Nucleus accumbens (tissue), 56 donors: ENCODE measurements at regions not wholly inside any gene's neighbourhood (a gene's known extent, or its start where the extent isn't known, plus 50 kb on each side); places are given as distances from the start of the nearest gene placed in this dataset.

Experiments
- DNase-seq, 56 donors: peaks; one replicate each; lab custom pipeline; 2025; lab: John Stamatoyannopoulos, UW

DNA sequence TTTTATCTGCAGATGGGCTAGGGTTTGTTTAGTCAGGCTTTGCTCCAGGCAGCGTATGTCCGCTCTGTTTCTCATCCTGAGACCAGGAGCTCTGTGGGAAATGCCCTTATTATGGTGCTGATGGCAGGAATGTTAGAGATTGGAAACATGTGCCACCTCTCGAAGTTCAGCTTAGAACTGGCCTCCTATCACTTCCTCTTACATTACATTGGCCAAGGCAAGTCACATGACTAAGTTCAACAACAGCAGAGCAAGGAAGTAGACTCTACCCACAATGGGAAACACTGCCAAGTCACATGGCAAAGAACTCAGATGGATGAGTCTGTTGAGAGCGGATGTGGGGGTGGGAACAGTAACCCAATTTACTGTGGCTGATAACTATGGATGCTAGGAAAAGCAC is 161.9 kb upstream of the WSCD2 start:
- no peak for DNase-seq

DNA sequence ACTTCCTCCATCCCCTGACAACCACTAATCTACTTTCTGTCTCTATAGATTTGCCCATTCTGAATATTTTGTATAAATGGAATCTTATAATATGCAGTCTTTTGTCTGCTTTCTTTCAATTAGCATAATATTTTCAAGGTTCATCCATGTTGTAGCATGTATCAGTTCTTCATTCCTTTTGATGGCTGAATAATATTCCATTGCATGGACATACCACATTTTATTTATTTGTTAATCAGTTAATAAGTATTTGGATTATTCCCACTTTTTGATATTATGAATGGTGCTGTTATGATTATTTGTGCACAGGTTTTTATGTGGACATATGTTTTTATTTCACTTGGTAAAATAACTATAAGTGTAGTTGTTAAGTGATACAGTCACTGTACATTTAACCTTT is 155.1 kb upstream of the WSCD2 start:
- no peak for DNase-seq

DNA sequence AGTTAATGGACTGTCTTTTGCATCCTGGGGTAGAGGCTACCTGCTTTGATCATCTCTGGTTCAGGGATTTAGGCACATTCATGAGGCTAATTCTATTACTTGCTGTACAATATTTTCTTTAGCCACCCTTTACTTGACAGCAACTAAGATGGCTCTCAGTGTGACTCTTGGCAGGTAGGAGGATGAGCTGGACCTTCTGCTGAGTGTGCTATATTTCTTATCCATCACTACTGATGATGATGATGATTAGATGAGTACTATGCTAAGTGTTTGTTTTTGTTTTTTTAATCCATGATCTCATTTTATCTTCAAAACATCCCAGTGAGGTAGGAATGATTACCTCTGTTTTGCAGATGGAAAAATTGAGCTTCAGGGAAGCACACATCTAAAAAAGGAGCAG is 152.8 kb upstream of the WSCD2 start:
- no peak for DNase-seq

DNA sequence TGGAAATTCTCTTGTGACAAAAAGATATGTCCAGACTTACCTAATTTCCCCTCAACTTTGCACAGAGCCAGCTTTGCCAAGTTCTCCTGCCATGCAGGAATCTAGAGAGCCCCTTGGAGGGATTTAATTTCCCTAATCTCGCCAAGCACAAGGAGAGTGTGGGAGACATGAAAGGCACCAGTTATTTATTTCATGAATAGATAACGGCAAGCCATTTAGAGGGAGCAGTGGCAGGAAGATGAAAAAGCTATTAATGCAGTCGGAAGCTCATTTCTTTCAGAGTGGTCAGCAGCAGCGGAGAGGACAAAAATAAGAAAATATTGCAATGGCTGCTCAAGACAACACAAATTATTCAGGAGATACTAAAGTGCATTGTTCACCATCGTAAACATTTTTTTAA is 150.9 kb upstream of the WSCD2 start:
- DNase-seq = no peak

DNA sequence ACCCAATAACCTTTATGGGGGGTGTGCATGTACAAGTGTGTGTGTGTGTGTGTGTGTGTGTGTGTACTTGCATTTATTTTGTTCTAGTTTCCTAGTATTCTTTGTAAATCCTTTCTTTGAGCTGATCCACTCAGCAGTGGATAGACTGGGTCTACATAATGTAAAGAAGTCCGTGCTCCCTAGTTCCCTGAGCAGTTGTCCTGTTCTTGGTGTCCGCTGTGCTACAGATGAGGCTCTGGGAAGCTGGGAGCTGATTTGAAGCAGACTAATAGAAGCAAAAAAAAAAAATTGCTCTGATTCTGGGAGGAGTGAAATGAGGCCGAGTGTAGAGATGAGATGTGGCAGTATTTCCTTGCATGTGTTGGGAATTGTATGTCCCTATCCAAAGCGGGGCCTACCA is 150.4 kb upstream of the WSCD2 start:
- no peak for DNase-seq

DNA sequence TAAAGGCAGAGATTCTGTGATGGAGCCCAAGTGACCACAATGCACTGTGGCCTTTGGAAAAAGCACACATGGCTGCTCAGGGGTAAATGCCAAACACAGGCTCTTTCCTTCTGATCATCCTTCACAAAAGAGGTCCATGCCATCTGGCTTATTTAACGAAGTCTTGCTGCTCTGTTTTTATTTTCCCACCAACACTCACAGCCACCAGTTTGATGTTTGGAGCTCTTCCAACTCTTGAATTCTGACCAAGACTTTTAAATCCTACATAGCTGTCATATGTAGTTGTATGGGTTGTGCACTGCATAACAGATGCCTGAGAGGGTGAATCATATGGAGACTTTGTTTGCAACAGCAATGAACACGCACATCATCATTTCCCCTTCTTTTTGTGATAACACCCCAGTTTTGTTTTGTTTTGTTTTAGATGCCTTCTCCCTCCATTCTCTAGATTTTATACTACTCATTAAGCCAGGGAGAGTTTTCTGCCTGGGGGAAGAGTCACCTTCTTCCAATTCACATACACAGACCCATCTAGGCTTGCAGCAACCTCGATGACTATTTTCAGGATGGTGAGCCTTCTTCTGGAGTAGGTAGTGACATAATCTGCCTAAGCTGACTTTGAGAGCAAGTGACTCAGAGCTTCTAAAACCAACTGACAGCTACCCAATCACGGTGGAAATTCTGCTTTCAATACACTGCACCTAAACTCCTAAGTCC is 145.2 kb upstream of the WSCD2 start:
- DNase-seq = peak in 2 of 56 donors; percentile 2 to 6

DNA sequence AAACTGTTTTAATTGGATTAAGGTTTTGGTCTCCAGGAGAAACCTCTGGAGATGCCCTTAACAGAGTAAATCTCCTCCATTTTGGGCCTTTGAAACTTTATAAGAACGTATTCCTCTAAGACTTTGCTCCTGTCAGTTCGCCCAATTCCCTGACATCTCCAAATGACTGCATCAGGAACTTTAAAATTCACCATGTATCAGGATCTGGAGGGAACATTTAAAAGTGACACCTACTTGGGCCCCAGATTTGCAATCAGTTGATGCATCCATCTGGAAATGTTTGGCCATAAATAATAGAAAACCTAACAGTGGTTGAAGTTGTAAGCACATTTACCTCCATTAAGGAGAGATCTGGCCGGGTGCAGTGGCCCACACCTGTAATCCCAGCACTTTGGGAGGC is 144.1 kb upstream of the WSCD2 start:
- no peak for DNase-seq

DNA sequence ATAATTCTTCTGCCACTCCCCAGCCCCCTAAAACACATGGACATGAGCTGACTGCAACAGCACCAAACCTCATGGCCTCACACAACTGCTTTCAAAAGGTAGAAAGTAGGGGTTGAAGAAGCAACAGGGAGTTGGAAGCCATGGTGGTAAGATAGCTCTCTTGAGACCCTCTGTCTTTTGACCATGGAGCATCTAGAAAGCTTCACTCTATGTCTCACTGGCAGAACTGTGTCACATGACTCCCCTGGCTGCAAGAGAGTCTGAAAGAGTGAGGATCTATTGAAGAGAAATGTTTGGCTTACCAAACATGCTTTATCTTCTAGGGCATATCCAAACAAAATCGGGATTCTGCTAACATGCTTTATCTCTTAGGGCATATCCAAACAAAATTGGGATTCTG is 142.9 kb upstream of the WSCD2 start:
- no peak for DNase-seq

DNA sequence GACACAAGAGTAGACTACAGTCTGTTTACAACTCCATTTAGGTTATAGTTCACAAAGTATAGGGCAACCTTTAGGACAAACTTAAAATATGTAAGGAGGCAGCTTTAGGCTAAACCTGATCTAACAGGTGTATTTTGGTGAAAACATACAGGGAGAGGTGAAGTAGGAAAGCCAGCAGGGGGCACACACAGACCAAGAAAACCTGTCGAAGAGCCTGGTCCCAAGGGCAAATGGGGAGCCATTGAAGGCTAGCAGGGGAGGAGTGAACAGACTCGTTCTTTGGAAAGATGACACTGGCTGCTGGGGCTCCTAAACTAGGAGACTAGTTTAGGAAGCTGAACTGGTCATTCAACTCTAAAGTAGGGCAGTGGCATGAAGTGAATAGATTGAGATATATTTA is 138.8 kb upstream of the WSCD2 start:
- peak in 14 of 56 donors; percentile 0 to 53 (median 7) for DNase-seq

DNA sequence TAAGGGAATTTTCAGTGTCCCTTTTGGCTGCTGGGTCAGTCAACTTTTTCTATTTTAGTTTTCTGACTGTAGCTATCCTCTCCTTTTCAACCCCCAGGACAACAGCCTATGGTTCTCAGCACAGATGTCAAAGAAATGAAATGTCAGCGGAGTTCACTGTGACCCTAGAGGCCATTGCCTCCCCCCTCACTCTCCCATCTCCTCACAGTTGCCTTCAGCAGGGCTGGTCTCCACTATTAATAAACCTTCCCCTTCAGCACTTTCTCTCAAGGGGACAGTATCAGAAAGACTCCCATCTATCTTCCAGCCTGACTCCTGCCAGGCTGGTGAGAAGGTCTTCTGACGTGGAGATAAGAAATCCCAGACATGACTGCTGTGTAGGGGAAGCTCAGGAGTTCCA is 137.1 kb upstream of the WSCD2 start:
- no peak for DNase-seq

DNA sequence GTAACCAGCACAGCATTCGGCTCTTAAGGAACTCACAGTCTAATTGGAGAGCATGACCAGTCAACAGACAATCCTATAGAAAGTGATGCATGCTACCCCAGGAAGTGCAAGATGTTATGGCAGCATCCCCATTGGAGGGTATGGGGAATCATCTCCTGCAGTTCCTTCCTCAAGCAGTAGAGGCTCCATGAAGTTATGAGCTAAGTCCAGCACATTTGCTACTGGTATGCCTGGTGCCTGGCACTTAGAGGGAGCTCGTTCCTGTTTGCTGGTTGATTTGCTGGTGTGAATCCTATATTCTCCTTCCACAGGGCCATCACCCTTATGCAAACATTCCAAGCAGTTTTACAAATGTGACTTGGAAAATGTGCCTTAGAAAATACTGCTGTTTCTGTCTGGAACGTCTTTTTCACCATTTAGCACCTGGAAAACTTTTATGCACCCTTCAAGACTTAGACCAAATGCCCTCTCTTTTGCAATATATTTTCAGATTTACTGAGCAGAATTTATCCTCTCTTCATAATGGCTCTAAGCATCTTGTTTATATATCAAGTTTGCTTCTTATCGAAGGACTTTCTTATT is 136.1 kb upstream of the WSCD2 start:
- no peak for DNase-seq

DNA sequence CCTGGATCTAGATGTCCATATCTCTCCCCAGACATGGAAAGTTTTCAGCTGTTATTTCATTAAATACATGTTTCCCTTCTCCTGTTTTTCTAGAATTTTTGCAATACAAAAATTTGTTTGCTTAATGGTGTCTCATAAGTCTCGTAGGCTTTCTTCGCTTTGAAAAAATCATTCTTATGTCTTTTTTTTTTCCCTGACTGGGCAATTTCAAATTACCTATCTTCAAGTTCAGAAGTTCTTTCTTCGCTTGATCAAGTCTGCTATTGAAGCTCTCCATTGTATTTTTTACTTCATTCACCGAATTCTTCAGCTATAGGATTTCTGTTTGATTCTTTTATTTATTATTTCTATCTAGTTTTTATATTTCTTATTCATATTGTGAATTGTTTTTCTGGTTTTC is 130.2 kb upstream of the WSCD2 start:
- no peak for DNase-seq

DNA sequence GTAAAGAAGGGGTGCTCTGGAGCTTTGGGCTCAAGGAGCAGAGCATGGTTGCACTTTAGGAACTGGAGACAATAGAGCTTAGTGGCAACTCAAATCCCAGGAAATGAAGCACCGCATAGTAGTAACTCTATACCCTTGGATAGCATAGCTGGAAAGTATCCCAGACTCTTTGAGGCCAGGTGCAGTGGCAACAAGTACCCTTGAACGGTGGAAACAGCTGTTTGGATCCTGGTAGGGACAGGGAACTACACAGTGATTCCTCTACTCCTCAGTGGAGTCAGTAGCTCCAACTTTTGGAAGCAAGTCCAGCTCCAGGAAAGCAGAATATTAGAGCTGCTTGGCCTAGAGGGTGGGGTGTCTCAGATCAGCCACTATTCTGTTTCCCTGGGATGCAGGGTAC is 129.0 kb upstream of the WSCD2 start:
- no peak for DNase-seq

DNA sequence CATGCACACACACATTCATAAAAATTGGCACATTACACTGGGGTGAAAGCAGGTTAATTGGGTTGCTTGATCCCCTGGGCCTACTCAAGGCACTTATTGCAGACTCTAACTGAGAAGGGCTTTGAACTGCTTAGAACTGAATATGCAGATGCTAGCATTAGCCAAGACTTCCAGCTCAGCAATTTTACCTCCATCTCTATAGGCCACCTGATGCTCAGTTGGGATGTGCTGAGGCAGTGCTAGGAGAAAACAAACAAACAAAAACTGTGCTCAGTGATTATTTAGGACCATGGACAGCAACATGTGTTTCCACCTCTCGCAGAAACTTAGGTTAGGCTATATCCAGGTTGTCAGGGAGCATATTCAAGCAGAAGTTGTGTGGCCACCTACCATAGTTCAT is 124.8 kb upstream of the WSCD2 start:
- DNase-seq = no peak

DNA sequence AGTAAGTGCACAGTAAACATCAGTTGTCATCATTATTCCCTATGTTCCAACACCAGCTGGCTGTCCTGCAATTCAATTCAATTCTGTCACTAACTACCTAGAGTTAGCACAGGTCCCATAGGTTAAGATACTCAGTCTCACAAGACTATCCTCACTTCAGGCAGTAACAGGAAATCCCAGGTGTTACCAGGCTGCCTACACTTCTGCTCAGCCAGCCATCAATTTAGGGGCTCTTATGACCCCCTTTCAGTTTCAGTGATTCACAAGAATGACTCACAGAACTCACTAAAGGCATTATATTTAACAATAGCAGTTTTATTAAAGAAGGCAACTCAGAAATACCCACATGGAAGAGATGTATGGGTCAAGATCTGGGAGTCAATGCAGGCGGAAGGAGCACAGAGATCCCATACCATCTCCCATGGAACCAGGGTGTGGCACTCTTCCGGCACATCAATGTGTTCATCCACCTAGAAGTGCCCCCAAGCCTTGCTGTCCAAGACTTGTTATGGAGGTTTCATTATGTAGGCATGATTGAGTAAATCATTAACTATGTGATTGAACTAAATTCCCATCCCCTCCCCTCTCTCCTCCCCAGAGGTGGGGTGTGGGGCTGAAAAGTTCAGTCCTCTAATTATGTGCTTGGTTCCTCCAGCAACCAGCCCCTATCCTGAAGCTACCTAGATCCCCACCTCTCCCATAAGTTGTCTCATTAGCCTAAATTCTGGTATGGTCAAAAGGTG is 120.8 kb upstream of the WSCD2 start:
- no peak for DNase-seq

DNA sequence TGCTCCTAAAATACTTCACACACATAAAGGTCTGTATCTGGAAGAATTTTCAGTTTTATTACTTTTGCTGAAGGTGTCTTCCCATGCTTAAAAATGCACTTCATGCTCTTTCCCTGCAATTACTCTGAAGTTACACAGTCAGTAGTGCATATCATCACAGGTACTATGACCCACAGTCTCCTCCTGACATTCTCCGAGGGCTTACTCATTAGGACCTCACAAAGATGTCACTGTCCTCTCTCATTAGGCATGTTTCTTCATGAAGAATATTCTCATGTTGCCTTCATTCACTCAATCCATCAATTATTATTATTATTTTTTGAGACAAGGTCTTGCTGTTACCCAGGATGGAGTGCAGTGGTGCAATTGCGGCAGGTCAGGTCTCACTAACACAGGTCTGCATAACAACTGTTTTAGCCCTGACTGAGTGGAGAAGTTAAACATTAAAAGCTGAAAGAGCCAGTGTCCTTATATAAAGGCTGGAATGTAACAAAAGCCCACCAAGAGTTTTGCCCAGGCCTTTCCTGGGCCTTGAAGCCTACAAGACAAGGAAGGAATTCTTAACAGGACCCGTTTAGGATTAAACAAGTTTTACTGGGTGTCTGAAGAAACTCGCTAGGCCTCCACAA is 119.5 kb upstream of the WSCD2 start:
- DNase-seq = no peak

DNA sequence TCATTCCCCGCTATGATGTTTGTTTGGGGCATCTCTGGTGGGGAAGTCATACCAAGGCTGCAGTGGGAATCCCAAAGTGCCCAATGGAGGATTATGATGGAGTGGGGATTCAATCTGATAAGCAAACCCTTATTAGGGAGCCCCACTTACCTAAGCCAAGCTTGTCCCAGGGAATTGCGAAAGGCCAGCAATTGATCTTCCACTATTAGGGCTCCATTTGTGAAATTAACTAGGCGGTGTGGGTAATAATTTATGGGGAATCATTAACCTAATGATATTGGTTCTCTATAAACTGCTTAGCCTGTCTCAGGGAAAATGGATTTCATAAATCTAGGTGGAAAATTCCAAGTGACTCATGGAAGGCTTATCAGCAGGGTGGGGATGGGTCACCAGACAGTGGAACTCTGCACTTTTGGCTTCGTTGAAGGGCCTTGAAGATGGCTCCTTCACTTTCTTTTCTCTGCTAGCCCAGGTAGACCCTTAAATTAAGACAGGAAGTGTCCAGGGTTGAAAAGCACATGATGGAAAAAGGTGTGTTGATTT is 113.0 kb upstream of the WSCD2 start:
- no peak for DNase-seq

DNA sequence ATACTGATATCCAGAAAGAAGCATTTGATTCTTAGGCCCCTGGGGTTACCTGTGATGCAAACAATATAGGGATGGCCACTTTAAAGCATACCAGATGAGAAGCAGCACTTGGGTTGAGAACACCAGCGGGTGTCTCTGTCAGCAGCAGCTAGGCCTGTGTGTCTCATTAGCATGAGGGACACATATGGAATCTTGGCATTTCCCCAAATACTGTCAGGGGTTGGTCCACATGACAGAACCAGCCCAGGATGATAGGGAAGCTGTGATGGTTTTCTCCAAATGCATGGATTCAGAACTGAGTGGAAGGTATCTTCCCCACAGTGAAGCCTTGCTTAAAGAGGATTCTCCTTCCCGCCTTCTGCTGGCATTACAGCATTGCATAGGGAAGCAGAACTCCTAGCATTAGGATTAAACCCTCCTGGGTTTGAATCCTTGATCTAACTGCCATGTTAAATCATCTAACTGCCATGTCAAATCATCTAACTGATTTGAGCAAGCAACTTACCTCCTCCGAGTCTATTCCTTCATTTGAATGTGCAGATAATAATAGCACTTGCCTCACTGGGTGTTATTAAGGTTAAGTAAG is 111.5 kb upstream of the WSCD2 start:
- DNase-seq = no peak

DNA sequence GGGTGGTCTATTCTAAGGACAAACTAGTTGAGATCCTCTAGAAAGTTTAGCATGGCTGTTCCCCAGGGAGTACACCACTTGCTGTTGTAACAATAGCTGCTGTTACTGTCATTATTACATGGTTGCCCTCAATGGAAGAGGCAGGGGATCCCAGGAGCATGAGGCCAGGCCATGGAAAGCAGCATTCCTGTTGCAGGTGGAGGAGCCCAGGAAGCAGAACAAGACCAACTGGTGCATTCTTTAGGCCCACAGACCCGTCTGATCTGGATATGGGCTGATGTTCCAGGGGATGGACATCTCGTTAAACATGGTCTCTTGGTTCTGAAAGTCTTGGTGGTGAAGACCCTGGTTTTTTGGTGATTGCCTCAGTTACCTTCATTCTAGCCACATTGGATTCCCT is 109.2 kb upstream of the WSCD2 start:
- no peak for DNase-seq

DNA sequence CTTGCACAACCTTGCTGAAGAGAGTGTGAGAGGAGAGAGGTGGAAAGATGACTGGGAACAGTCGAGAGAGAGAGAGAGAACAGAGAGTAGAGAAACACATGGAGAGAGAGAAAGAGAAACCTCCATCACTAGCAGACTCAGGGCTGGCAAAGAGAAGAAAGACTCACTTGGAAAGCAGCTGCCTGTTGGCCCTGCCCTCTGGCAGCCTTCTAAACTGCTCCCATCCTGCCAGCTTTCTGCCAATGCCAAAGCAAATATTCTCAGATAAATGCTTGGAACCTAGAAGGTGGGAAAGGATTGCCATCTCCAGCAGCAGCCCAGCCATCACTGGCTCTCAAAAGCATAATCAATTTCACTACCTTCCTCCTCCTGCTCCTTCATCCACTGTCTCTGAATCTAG is 107.9 kb upstream of the WSCD2 start:
- DNase-seq = no peak

DNA sequence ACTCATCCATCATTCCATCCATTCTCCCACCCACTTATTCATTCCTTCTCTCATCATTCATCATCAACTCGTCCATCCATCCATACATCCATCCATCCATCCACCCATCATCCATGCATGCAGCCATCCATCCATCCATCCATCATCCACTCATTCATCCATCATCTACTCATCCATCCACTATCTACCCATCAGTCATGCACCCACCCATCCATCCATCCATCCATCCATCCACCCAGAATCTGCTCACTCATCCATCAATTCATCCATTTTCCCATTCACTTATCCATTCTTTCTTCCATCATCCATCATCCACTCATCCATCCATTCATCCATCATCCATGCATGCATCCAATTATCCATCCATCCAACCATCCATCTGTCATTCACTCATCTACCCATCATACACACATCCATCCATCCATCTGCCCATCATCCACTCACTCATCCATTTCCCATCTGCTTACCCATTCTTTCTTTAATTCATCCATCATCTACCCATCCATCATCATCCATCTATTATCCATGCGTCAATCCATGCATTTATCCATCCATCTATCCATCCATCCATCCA is 107.1 kb upstream of the WSCD2 start:
- no peak for DNase-seq
